Keratinocyte (primary cell): ENCODE measurements at regions not wholly inside any gene's neighbourhood (a gene's known extent, or its start where the extent isn't known, plus 50 kb on each side); places are given as distances from the start of the nearest gene placed in this dataset.

Experiments used
- CTCF ChIP-seq, 3 experiments: IDR thresholded peaks in 1 of 3; conservative IDR thresholded peaks in 1 of 3; optimal IDR thresholded peaks in 1 of 3; 2 replicates in 2 of 3; 3 replicates in 1 of 3; pipeline versions ENCODE3 to v1.5.1; 2011; ENCODE audit warnings: low read length in 3 of 3, mild to moderate bottlenecking in 3 of 3, moderate library complexity in 2 of 3, control low read depth in 1 of 3, inconsistent platforms in 1 of 3; ENCODE audit not compliant: insufficient read depth in 2 of 3; ENCODE audit errors: extremely low read depth in 1 of 3
- EZH2 ChIP-seq: IDR thresholded peaks from one replicate; pipeline ENCODE4 v1.6.1; 2012; ENCODE audit warnings: inconsistent platforms, mild to moderate bottlenecking, low read length, moderate library complexity

GRCh38 chr13:37293295-37293694 is 187.8 kb upstream of the CSNK1A1L start:
- TF ChIP-seq CTCF (optimal IDR thresholded peaks at IDR 0.05 in 1 of 3, IDR thresholded peaks at IDR 0.05 in 1 of 3, conservative IDR thresholded peaks at IDR 0.05 in 1 of 3; ENCODE audit: extremely low read depth in 1 of 3, insufficient read depth in 2 of 3, low read length in 3 of 3) (no peak), EZH2 (no peak)
